ENCODE measurements at regions not wholly inside any gene's neighbourhood (a gene's known extent, or its start where the extent isn't known, plus 50 kb on each side); places are given as distances from the start of the nearest gene placed in this dataset.

GRCh38 chr5:159539678-159540077 is 209.4 kb upstream of the IL12B start:
- no peaks in the 10 kb centered on the region for H3K9me3 ChIP-seq (ENCODE audit: control insufficient read depth in 4 of 4, insufficient read depth in 3 of 4, low read length in 3 of 4)
- no peaks in the 10 kb centered on the region for H3K36me3 ChIP-seq (ENCODE audit: control insufficient read depth in 4 of 4, insufficient read depth in 4 of 4, low read length in 4 of 4)
- H3K9ac ChIP-seq (ENCODE audit: insufficient read depth in 1 of 2, low read length in 2 of 2), result no peak overlapping the region
- WGBS, 2 donors, result 85 to 87% methylated on average over 4 of the region's 4 CpGs
- TF ChIP-seq, protein P1, sequence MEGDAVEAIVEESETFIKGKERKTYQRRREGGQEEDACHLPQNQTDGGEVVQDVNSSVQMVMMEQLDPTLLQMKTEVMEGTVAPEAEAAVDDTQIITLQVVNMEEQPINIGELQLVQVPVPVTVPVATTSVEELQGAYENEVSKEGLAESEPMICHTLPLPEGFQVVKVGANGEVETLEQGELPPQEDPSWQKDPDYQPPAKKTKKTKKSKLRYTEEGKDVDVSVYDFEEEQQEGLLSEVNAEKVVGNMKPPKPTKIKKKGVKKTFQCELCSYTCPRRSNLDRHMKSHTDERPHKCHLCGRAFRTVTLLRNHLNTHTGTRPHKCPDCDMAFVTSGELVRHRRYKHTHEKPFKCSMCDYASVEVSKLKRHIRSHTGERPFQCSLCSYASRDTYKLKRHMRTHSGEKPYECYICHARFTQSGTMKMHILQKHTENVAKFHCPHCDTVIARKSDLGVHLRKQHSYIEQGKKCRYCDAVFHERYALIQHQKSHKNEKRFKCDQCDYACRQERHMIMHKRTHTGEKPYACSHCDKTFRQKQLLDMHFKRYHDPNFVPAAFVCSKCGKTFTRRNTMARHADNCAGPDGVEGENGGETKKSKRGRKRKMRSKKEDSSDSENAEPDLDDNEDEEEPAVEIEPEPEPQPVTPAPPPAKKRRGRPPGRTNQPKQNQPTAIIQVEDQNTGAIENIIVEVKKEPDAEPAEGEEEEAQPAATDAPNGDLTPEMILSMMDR (IDR thresholded peaks at IDR 0.05; ENCODE audit: control extremely low read depth, extremely low read depth), result no peak
- DNase-seq, result no peak
- ATAC-seq (ENCODE audit: insufficient read depth, low FRiP score), result no peak
- no peaks in the 10 kb centered on the region for H3K27me3 ChIP-seq (ENCODE audit: control insufficient read depth in 3 of 3, insufficient read depth in 3 of 3, low read length in 2 of 3)
- peaks cover 0 to 3% (median 0%) of the 10 kb centered on the region in 5 donors for H3K4me1 ChIP-seq (ENCODE audit: control insufficient read depth in 5 of 5, insufficient read depth in 5 of 5, low read length in 5 of 5)
- H3K4me3 ChIP-seq, result no peak overlapping the region
- no peak overlapping the region for H3K27ac ChIP-seq (ENCODE audit: low read depth in 1 of 2, low read length in 1 of 2)

GRCh38 chr5:159543326-159543725 is 213.0 kb upstream of the IL12B start:
- no peak overlapping the region for H3K27ac ChIP-seq (ENCODE audit: low read depth in 1 of 2, low read length in 1 of 2)
- 94 to 98% methylated on average over 1 of the region's 1 CpG for WGBS, 2 donors
- H3K4me3 ChIP-seq, result no peak overlapping the region
- H3K36me3 ChIP-seq (ENCODE audit: control insufficient read depth in 4 of 4, insufficient read depth in 4 of 4, low read length in 4 of 4), result no peaks in the 10 kb centered on the region
- no peak for DNase-seq
- H3K9me3 ChIP-seq (ENCODE audit: control insufficient read depth in 4 of 4, insufficient read depth in 3 of 4, low read length in 3 of 4), result peaks cover 0 to 2% (median 0%) of the 10 kb centered on the region in 4 donors
- peaks cover 0 to 3% (median 0%) of the 10 kb centered on the region in 5 donors for H3K4me1 ChIP-seq (ENCODE audit: control insufficient read depth in 5 of 5, insufficient read depth in 5 of 5, low read length in 5 of 5)
- TF ChIP-seq, protein P1 (IDR thresholded peaks at IDR 0.05; ENCODE audit: control extremely low read depth, extremely low read depth), result no peak
- no peak overlapping the region for H3K9ac ChIP-seq (ENCODE audit: insufficient read depth in 1 of 2, low read length in 2 of 2)
- H3K27me3 ChIP-seq (ENCODE audit: control insufficient read depth in 3 of 3, insufficient read depth in 3 of 3, low read length in 2 of 3), result no peaks in the 10 kb centered on the region
- no peak for ATAC-seq (ENCODE audit: insufficient read depth, low FRiP score)

DNA sequence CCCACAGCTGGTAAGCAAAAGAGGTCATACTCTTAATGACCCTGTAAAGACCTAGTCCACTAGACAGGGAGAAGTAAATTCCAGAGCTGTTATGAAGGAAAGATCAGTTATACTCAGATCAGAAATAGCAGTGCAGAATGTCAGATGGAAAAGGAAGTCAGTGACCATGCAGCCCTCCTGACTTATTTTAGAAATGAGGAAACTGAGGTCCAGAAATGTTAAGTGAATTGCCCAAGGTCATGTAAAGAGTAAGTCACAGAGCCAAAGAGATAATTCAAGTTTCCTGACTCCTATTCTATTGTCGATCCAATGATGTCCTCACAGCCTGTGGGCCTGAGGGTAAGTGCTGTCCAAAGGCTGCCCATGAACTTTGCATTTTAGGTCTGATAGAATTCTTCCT is 214.9 kb upstream of the IL12B start:
- Histone ChIP-seq H3K9me3 (ENCODE audit: control insufficient read depth in 4 of 4, insufficient read depth in 3 of 4, low read length in 3 of 4) (peaks cover 0 to 2% (median 0%) of the 10 kb centered on the region in 4 donors), H3K27me3 (ENCODE audit: control insufficient read depth in 3 of 3, insufficient read depth in 3 of 3, low read length in 2 of 3) (no peaks in the 10 kb centered on the region), H3K9ac (ENCODE audit: insufficient read depth in 1 of 2, low read length in 2 of 2) (no peak overlapping the region), H3K4me1 (ENCODE audit: control insufficient read depth in 5 of 5, insufficient read depth in 5 of 5, low read length in 5 of 5) (no peaks in the 10 kb centered on the region), H3K36me3 (ENCODE audit: control insufficient read depth in 4 of 4, insufficient read depth in 4 of 4, low read length in 4 of 4) (no peaks in the 10 kb centered on the region), H3K4me3 (no peak overlapping the region), H3K27ac (ENCODE audit: low read depth in 1 of 2, low read length in 1 of 2) (no peak overlapping the region)
- ATAC-seq (ENCODE audit: insufficient read depth, low FRiP score) (no peak), DNase-seq (no peak)
- TF ChIP-seq, protein P1 (IDR thresholded peaks at IDR 0.05; ENCODE audit: control extremely low read depth, extremely low read depth), result no peak
- 31 to 56% methylated on average over 1 of the region's 1 CpG for WGBS, 2 donors
